Epithelial cell of esophagus (primary cell): ENCODE measurements at regions not wholly inside any gene's neighbourhood (a gene's known extent, or its start where the extent isn't known, plus 50 kb on each side); places are given as distances from the start of the nearest gene placed in this dataset.

Source experiments
- DNase-seq: peaks from one replicate; pipeline ENCODE4 v3.0.0; 2010; ENCODE audit warnings: low read depth
- H3K4me3 ChIP-seq: 2 replicates; pipeline ENCODE4 v1.5.1; 2011; ENCODE audit warnings: mild to moderate bottlenecking, low read length, control low read depth
- CTCF ChIP-seq: IDR thresholded peaks from 2 replicates; pipeline ENCODE4 v1.5.1; 2011; ENCODE audit warnings: low read depth, mild to moderate bottlenecking, low read length, control low read depth, inconsistent platforms; ENCODE audit not compliant: insufficient read depth; ENCODE audit errors: missing control alignments

GRCh38 chr4:151559595-151559994 is 150.6 kb downstream of the FHIP1A start:
- TF ChIP-seq CTCF, result no peak
- no peak for DNase-seq
- H3K4me3 ChIP-seq, result no peak overlapping the region

GRCh38 chr4:151561551-151562256 is 152.7 kb downstream of the FHIP1A start:
- no peak overlapping the region for H3K4me3 ChIP-seq
- DNase-seq, result no peak
- TF ChIP-seq CTCF, result no peak

- peak; percentile 63 for DNase-seq
- H3K4me3 ChIP-seq, result no peak overlapping the region
- no peak for TF ChIP-seq CTCF
These were observed 154.2 kb downstream of the FHIP1A start for GRCh38 chr4:151563194-151563593.

- no peak for DNase-seq
- no peak overlapping the region for H3K4me3 ChIP-seq
- TF ChIP-seq CTCF, result no peak
These were observed 155.3 kb downstream of the FHIP1A start for GRCh38 chr4:151564321-151564720.

- TF ChIP-seq CTCF, result no peak
- DNase-seq, result no peak
- no peak overlapping the region for H3K4me3 ChIP-seq
These were observed 156.6 kb downstream of the FHIP1A start for GRCh38 chr4:151565583-151565982.

- TF ChIP-seq CTCF, result no peak
- no peak overlapping the region for H3K4me3 ChIP-seq
- no peak for DNase-seq
These were observed 157.1 kb downstream of the FHIP1A start for GRCh38 chr4:151566053-151566452.

GRCh38 chr4:151567056-151567455 is 158.1 kb downstream of the FHIP1A start:
- H3K4me3 ChIP-seq, result no peak overlapping the region
- DNase-seq, result no peak
- no peak for TF ChIP-seq CTCF
